NCI-H345 (cell line): ENCODE measurements at regions not wholly inside any gene's neighbourhood (a gene's known extent, or its start where the extent isn't known, plus 50 kb on each side); places are given as distances from the start of the nearest gene placed in this dataset.

Experiments used
- DNase-seq: peaks from one replicate; lab custom pipeline; 2025; lab: John Stamatoyannopoulos, UW

- DNase-seq: no peak
Measured at GRCh38 chr4:55175779-55176231, 50.4 kb upstream of the KDR start.

- DNase-seq: no peak
Measured at GRCh38 chr4:55176497-55176896, 51.1 kb upstream of the KDR start.

- no peak for DNase-seq
Measured at GRCh38 chr4:55177461-55177860, 52.1 kb upstream of the KDR start.

- no peak for DNase-seq
Measured at GRCh38 chr4:55178226-55179005, 53.0 kb upstream of the KDR start.

GRCh38 chr4:55181010-55182005, 55.9 kb upstream of the KDR start:
- no peak for DNase-seq

GRCh38 chr4:55183926-55184599, 58.7 kb upstream of the KDR start:
- no peak for DNase-seq

GRCh38 chr4:55184600-55185523, 59.5 kb upstream of the KDR start:
- DNase-seq: peak; percentile 16

- no peak for DNase-seq
Measured at GRCh38 chr4:55186123-55186522, 60.7 kb upstream of the KDR start.

- no peak for DNase-seq
Measured at GRCh38 chr4:55186700-55187099, 61.3 kb upstream of the KDR start.

- DNase-seq: no peak
Measured at GRCh38 chr4:55214172-55214571, 88.8 kb upstream of the KDR start.

- no peak for DNase-seq
Measured at GRCh38 chr4:55215087-55215486, 89.7 kb upstream of the KDR start.

GRCh38 chr4:55216863-55217635, 91.7 kb upstream of the KDR start:
- DNase-seq: peak; percentile 25

- DNase-seq: no peak
Measured at GRCh38 chr4:55218041-55218440, 92.6 kb upstream of the KDR start.

GRCh38 chr4:55237839-55238238, 108.2 kb upstream of the SRD5A3 start:
- DNase-seq: no peak

GRCh38 chr4:55238407-55238806, 107.6 kb upstream of the SRD5A3 start:
- DNase-seq: no peak

GRCh38 chr4:55241461-55241860, 104.6 kb upstream of the SRD5A3 start:
- no peak for DNase-seq

GRCh38 chr4:55242506-55242905, 103.5 kb upstream of the SRD5A3 start:
- DNase-seq: no peak

- DNase-seq: no peak
Measured at GRCh38 chr4:55247521-55247920, 98.5 kb upstream of the SRD5A3 start.

GRCh38 chr4:55248756-55249155, 97.3 kb upstream of the SRD5A3 start:
- no peak for DNase-seq

- DNase-seq: no peak
Measured at GRCh38 chr4:55249476-55249875, 96.6 kb upstream of the SRD5A3 start.
